ENCODE measurements at regions not wholly inside any gene's neighbourhood (a gene's known extent, or its start where the extent isn't known, plus 50 kb on each side); places are given as distances from the start of the nearest gene placed in this dataset.

DNA sequence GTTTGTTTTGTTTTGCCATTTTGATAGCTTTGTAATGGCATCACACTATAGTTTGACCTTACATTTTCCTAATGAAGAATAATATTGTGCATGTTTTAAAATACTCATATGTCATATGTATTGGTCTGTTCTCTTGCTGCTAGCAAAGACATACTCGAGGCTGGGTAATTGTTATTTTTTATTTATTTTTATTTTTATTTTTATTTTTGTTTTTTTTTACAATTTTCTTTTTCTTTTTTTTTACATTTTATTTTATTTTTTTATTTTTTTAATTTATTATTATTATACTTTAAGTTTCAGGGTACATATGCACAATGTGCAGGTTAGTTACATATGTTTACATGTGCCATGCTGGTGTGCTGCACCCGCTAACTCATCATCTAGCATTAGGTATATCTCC is 104.6 kb upstream of the GRID2 start:
- Mint-ChIP-seq H3K9me3 (peaks cover 0 to 4% (median under 1%) of the 10 kb centered on the region in 7 donors), H3K4me1 (no peaks in the 10 kb centered on the region), H3K27me3 (ENCODE audit: low read depth in 3 of 3) (no peaks in the 10 kb centered on the region), H3K36me3 (no peaks in the 10 kb centered on the region), H3K4me3 (no peak overlapping the region), H3K27ac (no peak overlapping the region)
- no peaks in the 10 kb centered on the region for H3K27me3 ChIP-seq (ENCODE audit: control insufficient read depth in 2 of 2, insufficient read depth in 2 of 2, low read length in 2 of 2)
- H3K4me2 ChIP-seq (replicated peaks; ENCODE audit: extremely low read depth, low read length, poor library complexity, severe bottlenecking), result no peak overlapping the region
- H3K4me3 ChIP-seq (replicated peaks in 1 of 3; ENCODE audit: low read depth in 2 of 3, low read length in 3 of 3), result no peak overlapping the region
- intact Hi-C loops (cut with micrococcal nuclease), result no loop called here
- no peak overlapping the region for H3K27ac ChIP-seq (ENCODE audit: low read depth in 1 of 2, low read length in 2 of 2)
- H3K4me1 ChIP-seq (ENCODE audit: control insufficient read depth in 1 of 2, insufficient read depth in 2 of 2, low read length in 2 of 2), result no peaks in the 10 kb centered on the region
- no peaks in the 10 kb centered on the region for H4K20me1 ChIP-seq (ENCODE audit: insufficient read depth, low read length)
- no peak overlapping the region for H2AFZ ChIP-seq (ENCODE audit: insufficient read depth, low read depth, low read length, poor library complexity, severe bottlenecking)
- no peaks in the 10 kb centered on the region for H3K36me3 ChIP-seq (replicated peaks in 1 of 2; ENCODE audit: control insufficient read depth in 1 of 2, insufficient read depth in 2 of 2, low read length in 2 of 2)
- no peak for DNase-seq
- no peak overlapping the region for H3K9ac ChIP-seq (ENCODE audit: insufficient read depth, low read length, poor library complexity, severe bottlenecking)
- WGBS (ENCODE audit: insufficient coverage), result no CpG with 5 or more reads among the region's 2 CpGs
- H3K9me3 ChIP-seq (replicated peaks in 1 of 2; ENCODE audit: control insufficient read depth in 1 of 2, insufficient read depth in 1 of 2, low read length in 2 of 2), result no peaks in the 10 kb centered on the region
- TF ChIP-seq, protein P1, sequence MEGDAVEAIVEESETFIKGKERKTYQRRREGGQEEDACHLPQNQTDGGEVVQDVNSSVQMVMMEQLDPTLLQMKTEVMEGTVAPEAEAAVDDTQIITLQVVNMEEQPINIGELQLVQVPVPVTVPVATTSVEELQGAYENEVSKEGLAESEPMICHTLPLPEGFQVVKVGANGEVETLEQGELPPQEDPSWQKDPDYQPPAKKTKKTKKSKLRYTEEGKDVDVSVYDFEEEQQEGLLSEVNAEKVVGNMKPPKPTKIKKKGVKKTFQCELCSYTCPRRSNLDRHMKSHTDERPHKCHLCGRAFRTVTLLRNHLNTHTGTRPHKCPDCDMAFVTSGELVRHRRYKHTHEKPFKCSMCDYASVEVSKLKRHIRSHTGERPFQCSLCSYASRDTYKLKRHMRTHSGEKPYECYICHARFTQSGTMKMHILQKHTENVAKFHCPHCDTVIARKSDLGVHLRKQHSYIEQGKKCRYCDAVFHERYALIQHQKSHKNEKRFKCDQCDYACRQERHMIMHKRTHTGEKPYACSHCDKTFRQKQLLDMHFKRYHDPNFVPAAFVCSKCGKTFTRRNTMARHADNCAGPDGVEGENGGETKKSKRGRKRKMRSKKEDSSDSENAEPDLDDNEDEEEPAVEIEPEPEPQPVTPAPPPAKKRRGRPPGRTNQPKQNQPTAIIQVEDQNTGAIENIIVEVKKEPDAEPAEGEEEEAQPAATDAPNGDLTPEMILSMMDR (IDR thresholded peaks at IDR 0.05), result no peak
- H3K79me2 ChIP-seq (ENCODE audit: insufficient read depth, low read length), result no peaks in the 10 kb centered on the region

DNA sequence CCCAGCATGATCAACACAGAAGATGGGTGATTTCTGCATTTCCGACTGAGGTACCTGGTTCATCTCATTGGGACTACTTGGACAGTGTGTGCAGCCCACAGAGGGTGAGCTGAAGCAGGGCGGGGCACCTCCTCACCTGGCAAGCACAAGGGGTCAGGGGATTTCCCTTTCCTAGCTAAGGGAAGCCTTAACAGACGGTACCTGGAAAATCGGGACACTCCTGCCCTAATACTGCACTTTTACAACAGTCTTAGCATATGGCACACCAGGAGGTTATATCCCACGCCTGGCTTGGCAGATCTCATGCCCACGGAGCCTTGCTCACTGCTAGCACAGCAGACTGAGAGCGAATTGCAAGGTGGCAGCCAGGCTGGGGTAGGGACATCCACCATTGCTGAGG is 92.9 kb upstream of the GRID2 start:
- 85% methylated on average over 7 of the region's 7 CpGs for WGBS (ENCODE audit: insufficient coverage)
- no peaks in the 10 kb centered on the region for H3K4me1 Mint-ChIP-seq
- no peak overlapping the region for H3K4me3 Mint-ChIP-seq
- H2AFZ ChIP-seq (ENCODE audit: insufficient read depth, low read depth, low read length, poor library complexity, severe bottlenecking), result no peak overlapping the region
- H3K27ac Mint-ChIP-seq, result no peak overlapping the region
- H3K9me3 Mint-ChIP-seq, result peaks cover 3 to 7% (median 4%) of the 10 kb centered on the region in 7 donors
- H3K79me2 ChIP-seq (ENCODE audit: insufficient read depth, low read length), result no peaks in the 10 kb centered on the region
- H3K27ac ChIP-seq (ENCODE audit: low read depth in 1 of 2, low read length in 2 of 2), result no peak overlapping the region
- H3K27me3 Mint-ChIP-seq (ENCODE audit: low read depth in 3 of 3), result no peaks in the 10 kb centered on the region
- intact Hi-C loops (cut with micrococcal nuclease), result no loop called here
- H3K9me3 ChIP-seq (replicated peaks in 1 of 2; ENCODE audit: control insufficient read depth in 1 of 2, insufficient read depth in 1 of 2, low read length in 2 of 2), result peaks cover 0 to 6% of the 10 kb centered on the region in 2 donors
- no peak for DNase-seq
- H3K27me3 ChIP-seq (ENCODE audit: control insufficient read depth in 2 of 2, insufficient read depth in 2 of 2, low read length in 2 of 2), result no peaks in the 10 kb centered on the region
- TF ChIP-seq, protein P1 (IDR thresholded peaks at IDR 0.05), result no peak
- no peaks in the 10 kb centered on the region for H3K36me3 Mint-ChIP-seq
- H3K36me3 ChIP-seq (replicated peaks in 1 of 2; ENCODE audit: control insufficient read depth in 1 of 2, insufficient read depth in 2 of 2, low read length in 2 of 2), result no peaks in the 10 kb centered on the region
- H3K4me3 ChIP-seq (replicated peaks in 1 of 3; ENCODE audit: low read depth in 2 of 3, low read length in 3 of 3), result no peak overlapping the region
- H3K4me1 ChIP-seq (ENCODE audit: control insufficient read depth in 1 of 2, insufficient read depth in 2 of 2, low read length in 2 of 2), result no peaks in the 10 kb centered on the region
- H3K4me2 ChIP-seq (replicated peaks; ENCODE audit: extremely low read depth, low read length, poor library complexity, severe bottlenecking), result no peak overlapping the region
- H3K9ac ChIP-seq (ENCODE audit: insufficient read depth, low read length, poor library complexity, severe bottlenecking), result no peak overlapping the region
- H4K20me1 ChIP-seq (ENCODE audit: insufficient read depth, low read length), result no peaks in the 10 kb centered on the region
